Neural cell (in vitro differentiated cells): ENCODE measurements at regions not wholly inside any gene's neighbourhood (a gene's known extent, or its start where the extent isn't known, plus 50 kb on each side); places are given as distances from the start of the nearest gene placed in this dataset.
"Not testable (repeated sequence)": the region's sequence is repeated elsewhere in the genome, so short reads cannot be mapped to it uniquely, and the experiment has no call there.

Experiments used
- H2AFZ ChIP-seq: fragments of 200-600, 300-800 bp; sonication (generic), shearing (Covaris generic); 2 replicates; pipeline ENCODE4 v1.6.0; 2014; ENCODE audit warnings: low read depth, mild to moderate bottlenecking, antibody characterized with exemption, low read length, moderate library complexity
- H3F3A ChIP-seq: fragments of 200-600 bp; shearing (Covaris generic); 2 replicates; pipeline ENCODE4 v1.6.1; 2016; ENCODE audit warnings: mild to moderate bottlenecking, moderate library complexity, mixed read lengths, antibody characterized with exemption, low read length; ENCODE audit not compliant: insufficient read depth, poor library complexity, severe bottlenecking
- H3K27ac ChIP-seq: fragments of 200-600, 300-800 bp; sonication (generic), shearing (Covaris generic); 2 replicates; pipeline ENCODE4 v1.5.1; 2014; ENCODE audit warnings: mild to moderate bottlenecking, low read length, moderate library complexity
- H3K27me3 ChIP-seq: fragments of 300-800, 200-600 bp; sonication (generic), shearing (Covaris generic); 2 replicates; pipeline ENCODE4 v1.6.0; 2014; ENCODE audit warnings: mild to moderate bottlenecking, low read depth, low read length, moderate library complexity; ENCODE audit not compliant: insufficient read depth
- H3K36me3 ChIP-seq: fragments of 300-800, 200-600 bp; sonication (generic), shearing (Covaris generic); 2 replicates; pipeline ENCODE4 v1.5.1; 2014; ENCODE audit warnings: mild to moderate bottlenecking, antibody characterized with exemption, low read length, moderate library complexity; ENCODE audit not compliant: insufficient read depth
- H3K4me2 ChIP-seq: fragments of 300-800, 200-600 bp; sonication (generic), shearing (Covaris generic); 2 replicates; pipeline ENCODE4 v1.6.0; 2014; ENCODE audit warnings: mild to moderate bottlenecking, low read length
- H3K4me3 ChIP-seq: fragments of 300-800, 200-600 bp; sonication (generic), shearing (Covaris generic); 2 replicates; pipeline ENCODE4 v1.5.1; 2014; ENCODE audit warnings: mild to moderate bottlenecking, low read length, moderate library complexity
- H3K79me2 ChIP-seq: fragments of 200-600 bp; shearing (Covaris generic); replicated peaks from 2 replicates; pipeline ENCODE4 v1.6.0; 2014; ENCODE audit warnings: mild to moderate bottlenecking, low read length, moderate library complexity; ENCODE audit not compliant: insufficient read depth
- H3K9ac ChIP-seq: fragments of 300-800, 200-600 bp; sonication (generic), shearing (Covaris generic); 2 replicates; pipeline ENCODE4 v1.6.1; 2016; ENCODE audit warnings: mild to moderate bottlenecking, low read length, mixed read lengths
- H3K9me2 ChIP-seq: fragments of 200-600 bp; shearing (Covaris generic); 2 replicates; pipeline ENCODE4 v1.6.1; 2016; ENCODE audit warnings: mild to moderate bottlenecking, low read length, mixed read lengths; ENCODE audit not compliant: insufficient read depth
- H3K9me3 ChIP-seq: fragments of 200-600, 300-800 bp; sonication (generic), shearing (Covaris generic); 2 replicates; pipeline ENCODE4 v1.6.1; 2016; ENCODE audit warnings: mild to moderate bottlenecking, mixed run types, low read length, moderate library complexity, mixed read lengths
- H4K20me1 ChIP-seq: fragments of 200-600 bp; shearing (Covaris generic); 2 replicates; pipeline ENCODE4 v1.6.1; 2016; ENCODE audit warnings: mild to moderate bottlenecking, mixed run types; ENCODE audit not compliant: insufficient read depth
- CTCF ChIP-seq: fragments of 450-650 bp; IDR thresholded peaks from 2 replicates; pipeline ENCODE4 v1.5.1; 2014; ENCODE audit warnings: antibody characterized with exemption, mild to moderate bottlenecking, moderate library complexity; ENCODE audit not compliant: poor library complexity, severe bottlenecking
- EP300 ChIP-seq: fragments of 450-650 bp; conservative IDR thresholded peaks from 2 replicates; pipeline ENCODE4 v1.6.1; 2014; ENCODE audit warnings: antibody characterized with exemption, mild to moderate bottlenecking, moderate library complexity; ENCODE audit not compliant: poor library complexity, severe bottlenecking
- EZH2 ChIP-seq: fragments of 200-600, 300-800 bp; shearing (Covaris generic), sonication (generic); IDR thresholded peaks from 2 replicates; pipeline ENCODE4 v1.6.1; 2014; ENCODE audit warnings: antibody characterized with exemption, low read length, borderline replicate concordance, mild to moderate bottlenecking; ENCODE audit not compliant: insufficient read depth, poor library complexity, severe bottlenecking
- MXI1 ChIP-seq: fragments of 450-650 bp; conservative IDR thresholded peaks from 2 replicates; pipeline ENCODE4 v1.6.1; 2014; ENCODE audit warnings: antibody characterized with exemption, mild to moderate bottlenecking; ENCODE audit not compliant: poor library complexity, severe bottlenecking
- POLR2AphosphoS5 ChIP-seq: IDR thresholded peaks from 2 replicates; pipeline ENCODE4 v1.6.1; 2012
- RAD21 ChIP-seq: fragments of 450-650 bp; conservative IDR thresholded peaks from 2 replicates; pipeline ENCODE4 v1.6.1; 2014; ENCODE audit warnings: antibody characterized with exemption, mild to moderate bottlenecking, moderate library complexity
- REST ChIP-seq: IDR thresholded peaks from 2 replicates; pipeline ENCODE4 v1.6.1; 2012; ENCODE audit warnings: borderline replicate concordance
- SMC3 ChIP-seq: fragments of 450-650 bp; conservative IDR thresholded peaks from 2 replicates; pipeline ENCODE4 v1.6.1; 2014; ENCODE audit warnings: antibody characterized with exemption, mild to moderate bottlenecking, moderate library complexity; ENCODE audit not compliant: poor library complexity
- TAF1 ChIP-seq: IDR thresholded peaks from 2 replicates; pipeline ENCODE4 v1.6.1; 2012; ENCODE audit warnings: low read depth

GRCh38 chr13:86608701-86609100, 809.5 kb upstream of the SLITRK6 start:
- no peaks in the 10 kb centered on the region for H3K9me2 ChIP-seq
- H3K9me3 ChIP-seq, result no peaks in the 10 kb centered on the region
- H3F3A ChIP-seq, result no peaks in the 10 kb centered on the region
- no peak overlapping the region for H3K27ac ChIP-seq
- no peaks in the 10 kb centered on the region for H3K27me3 ChIP-seq
- no peaks in the 10 kb centered on the region for H4K20me1 ChIP-seq
- H2AFZ ChIP-seq, result no peak overlapping the region
- no peaks in the 10 kb centered on the region for H3K36me3 ChIP-seq
- no peaks in the 10 kb centered on the region for H3K79me2 ChIP-seq
- no peak overlapping the region for H3K9ac ChIP-seq
- no peak overlapping the region for H3K4me2 ChIP-seq
- H3K4me3 ChIP-seq, result no peak overlapping the region
- TF ChIP-seq TAF1 (no peak), SMC3 (no peak), RAD21 (no peak), EZH2 (no peak), EP300 (no peak), REST (no peak), CTCF (no peak), POLR2AphosphoS5 (no peak), MXI1 (no peak)

GRCh38 chr13:86633346-86633745, 834.1 kb upstream of the SLITRK6 start:
- H3K9ac ChIP-seq, result no peak overlapping the region
- H3K4me3 ChIP-seq, result no peak overlapping the region
- no peaks in the 10 kb centered on the region for H3K27me3 ChIP-seq
- H3K4me2 ChIP-seq, result no peak overlapping the region
- no peaks in the 10 kb centered on the region for H3K9me3 ChIP-seq
- H3F3A ChIP-seq, result no peaks in the 10 kb centered on the region
- no peak overlapping the region for H3K27ac ChIP-seq
- H2AFZ ChIP-seq, result no peak overlapping the region
- no peaks in the 10 kb centered on the region for H3K9me2 ChIP-seq
- no peaks in the 10 kb centered on the region for H3K79me2 ChIP-seq
- no peaks in the 10 kb centered on the region for H4K20me1 ChIP-seq
- no peak for TF ChIP-seq RAD21
- TF ChIP-seq EZH2, result no peak
- TF ChIP-seq CTCF, result no peak
- no peak for TF ChIP-seq POLR2AphosphoS5
- no peak for TF ChIP-seq REST
- no peak for TF ChIP-seq TAF1
- H3K36me3 ChIP-seq, result no peaks in the 10 kb centered on the region

- H3K27ac ChIP-seq, H3K9me3 ChIP-seq, H4K20me1 ChIP-seq, H2AFZ ChIP-seq, H3K36me3 ChIP-seq, H3K27me3 ChIP-seq, H3K9me2 ChIP-seq, H3K9ac ChIP-seq, H3K4me2 ChIP-seq, H3K79me2 ChIP-seq, H3F3A ChIP-seq, H3K4me3 ChIP-seq: not testable (repeated sequence)
Measured at GRCh38 chr13:86651171-86651570, 852.0 kb upstream of the SLITRK6 start.
